HG03378 (cell line): ENCODE measurements at regions not wholly inside any gene's neighbourhood (a gene's known extent, or its start where the extent isn't known, plus 50 kb on each side); places are given as distances from the start of the nearest gene placed in this dataset.

Source experiments
- ATAC-seq: cut with Tn5 transposase; IDR thresholded peaks from one replicate; pipeline ENCODE4 v1.9.1; 2021; ENCODE audit warnings: mild to moderate bottlenecking, moderate library complexity; ENCODE audit not compliant: unreplicated experiment

DNA sequence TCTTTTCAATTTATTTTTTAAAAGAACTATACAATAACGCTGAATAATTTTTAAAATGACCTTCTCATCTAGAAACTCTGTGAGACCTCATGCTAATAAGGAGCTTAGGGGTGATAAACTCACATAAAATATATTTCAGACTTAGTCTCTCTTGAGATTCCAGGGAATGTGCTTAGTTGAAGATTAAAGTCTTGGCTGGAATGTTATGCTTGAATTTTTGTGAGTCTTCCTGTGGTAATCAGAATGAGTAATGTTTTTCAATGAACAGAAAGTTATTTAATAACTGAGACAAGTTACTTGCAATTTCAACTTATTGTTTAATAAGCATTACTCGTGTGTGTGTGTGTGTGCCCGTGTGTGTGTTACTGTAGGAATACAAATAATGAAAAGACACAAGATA is 379.9 kb upstream of the EPHA7 start:
- ATAC-seq: no peak

- ATAC-seq: no peak
Measured at GRCh38 chr6:93794166-93794565, 374.8 kb upstream of the EPHA7 start.

DNA sequence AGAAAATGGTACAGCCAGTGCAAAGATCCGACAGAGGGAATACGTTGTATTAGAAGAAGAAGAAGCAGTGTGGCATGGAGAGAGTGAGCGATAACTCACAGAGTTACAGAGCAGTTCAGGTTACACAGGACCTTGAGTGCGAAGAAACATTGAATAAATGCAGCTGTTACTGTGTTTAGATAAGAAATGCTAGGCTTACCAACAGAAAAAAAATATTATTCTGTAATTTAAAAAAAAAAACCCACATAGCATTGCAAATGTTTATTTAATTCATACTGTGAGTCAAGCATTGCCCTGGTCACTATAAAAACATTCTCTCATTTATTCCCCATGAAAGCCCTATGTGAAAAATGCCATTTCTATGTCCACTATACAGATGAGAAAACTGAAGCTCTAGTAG is 373.4 kb upstream of the EPHA7 start:
- no peak for ATAC-seq

GRCh38 chr6:93790981-93791380 is 371.6 kb upstream of the EPHA7 start:
- ATAC-seq: no peak

DNA sequence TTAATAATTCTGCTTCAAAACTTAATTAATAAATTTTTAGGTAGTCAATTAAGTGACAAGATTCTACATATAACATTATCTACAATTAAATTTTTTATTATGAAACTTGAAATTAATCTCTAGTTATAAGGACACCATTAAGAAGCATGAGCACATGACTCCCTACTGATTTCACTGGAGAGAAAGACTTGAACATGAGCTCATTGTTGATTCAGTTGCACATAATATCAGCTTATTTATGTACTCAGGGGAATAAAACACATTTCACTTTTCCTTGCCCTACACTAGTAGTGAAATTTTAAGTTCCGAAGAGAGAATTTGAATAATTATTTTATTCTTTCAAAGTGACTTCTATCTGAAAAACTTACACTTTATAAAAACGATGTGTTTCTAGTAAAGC is 370.2 kb upstream of the EPHA7 start:
- no peak for ATAC-seq

DNA sequence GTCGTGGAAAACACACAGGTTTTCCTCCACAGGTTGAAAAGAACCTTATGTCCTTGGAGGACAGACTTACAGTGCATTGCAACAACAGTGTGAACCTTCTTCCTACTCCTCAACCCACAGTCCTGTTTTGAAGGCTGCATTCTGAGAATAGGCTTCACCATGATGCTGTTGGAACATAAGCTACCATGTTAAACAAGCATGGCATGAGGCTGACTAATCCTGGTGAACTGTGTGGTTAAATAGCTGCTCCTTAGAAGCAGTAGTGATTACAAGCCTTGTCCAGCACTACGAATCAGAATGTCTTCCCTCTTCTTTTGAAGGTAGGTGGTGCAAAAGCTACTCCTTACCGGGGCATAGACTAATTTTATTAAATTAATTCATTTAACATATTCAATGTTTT is 368.5 kb upstream of the EPHA7 start:
- ATAC-seq: no peak

- no peak for ATAC-seq
Measured at GRCh38 chr6:93786474-93787330, 367.3 kb upstream of the EPHA7 start.

- ATAC-seq: no peak
Measured at GRCh38 chr6:93785694-93786030, 366.3 kb upstream of the EPHA7 start.

DNA sequence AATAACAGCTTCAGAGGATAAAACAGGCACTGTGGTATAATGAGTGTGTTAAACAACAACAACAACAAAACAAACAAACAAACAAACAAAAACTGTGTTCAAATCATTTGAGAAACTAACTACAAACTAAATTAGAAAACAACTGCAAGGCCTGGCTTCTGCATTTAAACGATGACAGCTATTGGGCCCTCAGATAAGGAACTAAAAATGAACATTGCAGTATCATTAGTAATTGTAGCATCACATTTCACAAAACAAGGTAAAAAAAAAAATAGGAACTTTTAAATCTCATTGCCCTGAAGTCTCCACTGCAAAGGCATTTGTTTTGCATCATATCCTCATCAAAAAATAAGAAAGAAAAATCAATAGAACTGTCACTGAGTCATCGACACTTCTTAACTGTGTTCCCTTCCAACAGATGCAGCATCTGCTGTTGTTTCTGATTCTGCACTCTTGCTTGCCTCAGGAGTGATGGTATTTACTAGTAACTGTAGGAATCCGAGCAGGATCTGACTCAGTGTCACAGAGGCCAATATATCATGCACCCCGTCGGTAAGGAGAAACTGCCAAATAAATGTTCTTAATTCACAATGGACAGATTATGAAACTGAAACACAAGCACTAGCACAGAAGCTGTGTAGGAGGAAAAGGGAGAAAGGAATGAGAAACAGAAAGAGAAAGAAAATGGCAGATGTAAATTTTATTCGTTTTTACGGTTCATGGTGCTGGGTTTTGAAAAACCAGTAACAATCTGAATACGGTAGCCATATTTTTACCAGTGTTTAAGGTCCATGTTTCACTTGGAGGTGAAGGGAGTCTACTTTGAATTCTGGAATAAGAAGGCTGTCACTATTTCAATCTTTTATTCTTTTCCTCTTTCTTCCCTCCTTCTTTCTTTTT is 365.7 kb upstream of the EPHA7 start:
- ATAC-seq: no peak

DNA sequence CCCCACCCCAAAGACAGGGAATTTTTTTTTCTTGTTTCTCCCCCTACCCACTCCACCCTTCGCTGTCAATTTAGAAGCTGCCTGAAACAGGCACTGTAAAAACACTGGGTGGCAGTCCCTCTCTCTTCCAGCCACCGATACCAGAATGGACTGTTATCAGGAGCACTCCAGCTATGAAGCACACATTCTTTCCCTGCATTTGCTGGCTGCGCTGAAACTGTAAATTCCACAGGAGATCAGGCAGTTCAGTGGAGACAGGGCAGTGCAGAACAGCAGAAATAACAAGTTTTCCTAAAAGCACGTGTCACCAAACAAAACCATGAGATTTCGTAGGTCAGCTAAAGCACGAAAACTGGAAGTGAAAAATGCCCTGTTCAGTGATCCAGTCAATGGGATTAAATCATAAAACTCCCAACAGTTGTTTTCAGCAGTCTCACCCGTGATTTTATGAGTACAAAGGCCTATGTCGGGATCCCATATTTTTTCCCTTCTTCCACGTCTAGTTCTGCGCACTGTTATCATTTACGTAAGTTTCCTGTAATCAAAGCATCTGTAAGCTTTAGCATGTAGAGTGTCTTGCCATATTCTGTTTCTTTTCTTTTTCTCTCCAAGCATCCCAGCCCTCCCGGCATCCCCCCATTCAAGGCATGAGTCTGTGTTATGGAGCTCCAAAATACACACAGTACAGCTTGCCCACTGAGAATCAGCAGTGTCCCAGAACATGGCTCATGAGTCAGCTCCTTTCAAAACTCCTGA is 359.9 kb upstream of the EPHA7 start:
- no peak for ATAC-seq

DNA sequence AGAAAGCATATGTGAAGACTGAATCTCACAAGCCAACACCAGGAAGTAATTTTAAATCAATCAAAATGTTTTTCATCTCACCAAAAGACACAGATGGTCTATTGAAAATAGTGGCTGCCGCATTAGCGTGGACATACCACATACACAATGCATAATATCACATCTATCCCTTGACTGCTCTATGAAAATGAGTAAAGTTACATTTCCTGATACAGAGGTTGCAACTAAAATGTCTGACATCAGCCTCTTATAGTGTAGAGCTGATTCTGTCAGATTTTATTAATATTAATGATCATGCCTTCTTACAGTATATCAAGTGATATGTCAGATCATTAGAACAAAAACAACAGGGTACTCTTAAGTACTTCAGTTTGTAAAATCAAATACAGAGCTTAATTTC is 339.8 kb upstream of the EPHA7 start:
- no peak for ATAC-seq

- ATAC-seq: no peak
Measured at GRCh38 chr6:93751969-93752368, 332.6 kb upstream of the EPHA7 start.

DNA sequence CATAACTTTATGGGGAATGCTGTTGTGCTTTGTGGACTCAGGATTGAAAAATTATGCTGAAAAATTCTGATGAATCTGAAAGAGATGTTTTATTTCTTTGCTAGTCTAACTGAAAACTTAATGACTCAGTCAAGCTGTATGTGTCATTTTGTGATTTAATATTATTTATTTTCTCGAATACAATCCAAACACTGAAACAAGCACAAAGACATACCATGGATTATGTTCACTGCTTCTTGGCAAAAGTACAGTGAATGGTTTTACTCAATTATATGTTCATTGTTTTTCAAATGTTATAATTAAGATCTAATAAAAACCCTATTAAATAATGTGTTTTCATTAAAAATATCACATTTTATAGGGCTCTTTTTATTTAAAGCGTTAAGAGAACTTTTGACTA is 330.6 kb upstream of the EPHA7 start:
- no peak for ATAC-seq

GRCh38 chr6:93749191-93749590 is 329.8 kb upstream of the EPHA7 start:
- no peak for ATAC-seq

- ATAC-seq: no peak
Measured at GRCh38 chr6:93746892-93747291, 327.5 kb upstream of the EPHA7 start.

DNA sequence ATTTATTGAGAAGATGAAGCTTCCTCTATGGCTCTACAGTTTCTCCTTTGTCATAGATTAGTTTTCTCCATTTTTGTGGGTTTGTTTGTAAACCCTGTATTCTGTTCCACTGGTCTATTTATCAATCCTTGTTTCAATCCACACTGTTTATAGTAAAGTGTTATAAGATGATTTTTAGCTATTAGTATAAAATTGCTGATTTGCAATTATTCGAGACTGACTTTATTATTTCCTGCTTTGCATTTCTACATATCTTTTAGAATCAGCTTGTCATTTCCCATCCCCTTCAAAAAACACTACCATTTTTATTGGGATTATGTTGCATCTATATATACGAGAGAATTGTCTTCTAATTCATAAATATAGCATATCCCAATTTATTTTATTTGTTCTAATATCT is 325.9 kb upstream of the EPHA7 start:
- no peak for ATAC-seq

- ATAC-seq: no peak
Measured at GRCh38 chr6:93735099-93735498, 315.7 kb upstream of the EPHA7 start.

- ATAC-seq: no peak
Measured at GRCh38 chr6:93731306-93731705, 311.9 kb upstream of the EPHA7 start.

DNA sequence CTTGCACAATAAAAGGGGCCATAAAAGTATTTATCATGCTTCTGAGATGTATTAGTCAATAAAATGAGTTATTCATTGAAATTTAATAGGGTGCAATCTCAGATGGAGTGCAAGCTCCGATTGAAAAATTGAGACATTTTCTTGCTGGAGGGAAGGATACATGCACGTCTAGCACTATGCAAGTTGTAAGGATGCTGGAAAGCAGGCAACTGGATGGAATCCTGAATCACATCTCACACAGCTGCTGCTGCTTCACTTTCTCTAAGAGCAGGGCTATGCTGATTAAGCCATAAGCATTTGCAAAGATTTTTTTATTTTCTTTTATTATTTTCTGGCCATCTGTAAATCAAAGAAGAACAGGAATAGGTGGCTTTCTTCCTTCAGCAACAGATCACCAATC is 308.8 kb upstream of the EPHA7 start:
- ATAC-seq: no peak

DNA sequence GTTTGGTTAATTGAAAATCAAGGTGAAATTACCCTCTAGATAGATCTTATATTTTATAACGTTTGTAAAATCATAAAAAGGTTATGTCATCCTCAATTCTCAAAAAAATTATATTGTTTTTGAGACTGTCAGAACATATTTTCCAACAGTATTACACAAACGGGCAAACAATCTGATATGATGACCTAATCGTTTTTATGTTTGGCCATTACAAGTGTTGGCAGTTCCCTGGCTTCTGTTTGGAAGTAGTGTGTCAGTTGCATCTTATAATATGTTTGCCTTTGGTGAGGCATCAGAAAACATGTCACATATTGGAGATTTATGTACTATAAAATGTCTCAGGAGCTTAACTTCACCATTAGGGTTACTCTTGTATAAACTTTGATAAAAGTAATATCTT is 308.1 kb upstream of the EPHA7 start:
- ATAC-seq: no peak

GRCh38 chr6:93721386-93722048 is 302.2 kb upstream of the EPHA7 start:
- ATAC-seq: no peak
